PC-9 (cell line): ENCODE measurements at regions not wholly inside any gene's neighbourhood (a gene's known extent, or its start where the extent isn't known, plus 50 kb on each side); places are given as distances from the start of the nearest gene placed in this dataset.

Experiments
- EZH2 ChIP-seq: fragments of 200-600 bp; sonication (generic); IDR thresholded peaks from 2 replicates; pipeline ENCODE4 v1.8.0; 2017; ENCODE audit warnings: antibody characterized with exemption, low read depth
- TF ChIP-seq, protein P1 (sequence below): fragments of 200-600 bp; sonication (generic); conservative IDR thresholded peaks from 2 replicates; pipeline ENCODE4 v1.6.1; 2017; ENCODE audit warnings: mixed run types, antibody characterized with exemption, mild to moderate bottlenecking, moderate library complexity

DNA sequence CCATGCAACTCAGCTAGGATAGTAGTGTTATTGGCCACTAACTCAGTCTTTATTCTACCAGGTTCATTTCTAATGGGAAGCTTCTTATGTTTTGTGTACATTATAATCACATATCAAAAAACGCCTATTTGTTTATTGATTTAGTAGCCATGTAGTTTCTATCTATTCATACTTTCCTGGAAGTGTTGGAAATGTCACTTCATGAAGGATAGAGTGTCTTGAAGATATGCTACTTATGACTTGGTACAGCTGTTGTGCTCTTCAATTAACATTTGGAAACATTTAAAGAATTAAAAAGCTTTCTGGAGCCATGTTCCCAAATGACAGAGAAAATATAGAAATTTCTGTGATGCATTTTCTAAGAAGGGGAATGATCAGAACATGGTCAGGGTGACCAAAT lies 307.5 kb downstream of the ETNK1 start:
- no peak for TF ChIP-seq EZH2
- TF ChIP-seq, protein P1, sequence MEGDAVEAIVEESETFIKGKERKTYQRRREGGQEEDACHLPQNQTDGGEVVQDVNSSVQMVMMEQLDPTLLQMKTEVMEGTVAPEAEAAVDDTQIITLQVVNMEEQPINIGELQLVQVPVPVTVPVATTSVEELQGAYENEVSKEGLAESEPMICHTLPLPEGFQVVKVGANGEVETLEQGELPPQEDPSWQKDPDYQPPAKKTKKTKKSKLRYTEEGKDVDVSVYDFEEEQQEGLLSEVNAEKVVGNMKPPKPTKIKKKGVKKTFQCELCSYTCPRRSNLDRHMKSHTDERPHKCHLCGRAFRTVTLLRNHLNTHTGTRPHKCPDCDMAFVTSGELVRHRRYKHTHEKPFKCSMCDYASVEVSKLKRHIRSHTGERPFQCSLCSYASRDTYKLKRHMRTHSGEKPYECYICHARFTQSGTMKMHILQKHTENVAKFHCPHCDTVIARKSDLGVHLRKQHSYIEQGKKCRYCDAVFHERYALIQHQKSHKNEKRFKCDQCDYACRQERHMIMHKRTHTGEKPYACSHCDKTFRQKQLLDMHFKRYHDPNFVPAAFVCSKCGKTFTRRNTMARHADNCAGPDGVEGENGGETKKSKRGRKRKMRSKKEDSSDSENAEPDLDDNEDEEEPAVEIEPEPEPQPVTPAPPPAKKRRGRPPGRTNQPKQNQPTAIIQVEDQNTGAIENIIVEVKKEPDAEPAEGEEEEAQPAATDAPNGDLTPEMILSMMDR: no peak
